NCI-H2227 treated with DMSO at 0.1 percent for 48 hours (cell line): ENCODE measurements at regions not wholly inside any gene's neighbourhood (a gene's known extent, or its start where the extent isn't known, plus 50 kb on each side); places are given as distances from the start of the nearest gene placed in this dataset.

Experiments used
- DNase-seq: peaks from one replicate; lab custom pipeline; 2025; lab: John Stamatoyannopoulos, UW

GRCh38 chr12:60240891-60241290 is 645.1 kb downstream of the SLC16A7 start:
- no peak for DNase-seq

GRCh38 chr12:60251091-60251490 is 655.3 kb downstream of the SLC16A7 start:
- no peak for DNase-seq

DNA sequence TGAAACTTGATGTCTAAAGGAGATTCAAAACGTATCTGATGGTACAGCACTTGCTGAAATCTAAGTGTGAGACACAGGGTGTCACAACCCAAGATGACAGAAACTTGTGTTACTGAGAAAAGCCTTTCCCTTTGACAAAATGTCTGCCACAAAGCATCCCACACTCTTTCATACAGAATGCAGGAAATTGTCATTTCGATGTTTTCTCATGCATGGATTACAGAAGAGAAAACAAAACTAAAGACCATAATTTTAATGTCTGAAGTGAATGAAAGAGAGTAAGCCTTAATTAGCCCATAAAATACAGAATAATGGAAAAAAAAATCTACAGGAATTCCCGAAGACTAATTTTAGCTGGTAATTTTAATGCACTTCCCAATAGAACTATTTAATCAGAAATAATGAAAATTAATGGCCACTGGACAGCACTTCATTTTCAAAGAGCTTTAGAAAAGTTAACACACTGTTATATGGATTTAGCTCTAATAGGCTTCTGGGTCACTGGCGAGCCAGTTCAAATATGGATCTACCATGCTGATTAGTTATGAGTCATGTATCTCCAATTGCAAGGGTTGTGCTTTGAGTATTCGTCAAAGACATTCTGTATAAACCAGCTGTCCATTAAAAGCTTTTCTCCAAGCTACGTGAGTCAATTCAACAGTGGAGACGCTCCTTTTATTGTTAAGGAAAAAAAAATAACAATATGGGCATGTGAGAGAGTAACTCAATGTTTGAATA is 656.7 kb downstream of the SLC16A7 start:
- DNase-seq = no peak

DNA sequence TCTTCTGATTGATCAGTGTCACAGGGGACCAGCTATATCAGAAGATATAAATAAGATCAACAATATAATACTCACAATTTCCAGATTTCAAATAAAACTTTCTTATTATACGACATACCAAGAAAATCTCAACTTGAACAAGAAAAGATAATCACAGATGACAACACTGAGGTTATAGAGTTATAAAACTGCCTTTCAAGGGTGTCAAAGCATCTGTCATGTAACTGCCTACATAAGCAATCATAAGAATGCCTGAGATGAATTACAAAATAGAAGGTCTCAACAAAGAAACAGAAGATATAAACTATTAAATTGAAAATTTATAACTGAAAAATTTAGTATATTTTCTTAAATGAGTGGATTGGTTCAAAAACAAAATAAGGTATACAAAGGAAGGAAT is 659.2 kb downstream of the SLC16A7 start:
- no peak for DNase-seq

DNA sequence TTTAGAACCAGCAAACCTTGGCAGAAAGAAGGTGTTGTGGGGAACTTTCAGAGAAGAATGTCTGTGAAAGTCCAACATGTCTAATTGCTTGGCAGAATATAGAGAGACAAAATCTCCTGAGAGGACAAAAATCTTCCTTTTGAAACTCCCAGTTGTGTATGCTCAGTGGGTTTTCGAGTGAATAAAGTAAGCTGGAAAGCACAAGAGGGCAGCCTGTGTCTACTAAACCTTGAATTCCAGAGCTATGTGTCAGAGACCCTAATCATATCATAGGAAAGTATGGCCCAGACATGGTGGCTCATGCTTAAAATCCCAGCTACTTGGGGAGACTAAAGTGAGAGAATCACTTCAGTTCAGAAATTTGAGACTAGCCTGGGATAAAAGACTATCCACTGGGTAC is 661.2 kb downstream of the SLC16A7 start:
- no peak for DNase-seq

DNA sequence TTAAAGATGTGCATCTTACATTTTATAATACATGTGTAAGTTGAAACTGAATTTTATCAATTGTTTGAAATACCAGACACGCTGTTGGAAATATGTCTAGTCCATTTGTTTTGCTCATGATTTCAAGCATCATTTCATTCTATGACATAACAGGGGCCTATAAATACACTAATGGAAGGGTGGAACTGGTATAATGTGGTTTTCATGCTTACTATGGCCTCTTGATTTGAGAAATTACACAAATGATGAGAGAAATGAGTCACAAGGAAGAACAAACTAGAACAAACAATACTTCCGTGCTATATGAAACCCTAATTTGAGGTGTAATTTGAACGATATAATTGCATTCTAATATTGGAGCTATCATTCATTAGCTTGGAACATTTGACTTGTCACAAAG is 663.4 kb downstream of the SLC16A7 start:
- DNase-seq = no peak

GRCh38 chr12:60262378-60262777 is 666.5 kb downstream of the SLC16A7 start:
- no peak for DNase-seq

DNA sequence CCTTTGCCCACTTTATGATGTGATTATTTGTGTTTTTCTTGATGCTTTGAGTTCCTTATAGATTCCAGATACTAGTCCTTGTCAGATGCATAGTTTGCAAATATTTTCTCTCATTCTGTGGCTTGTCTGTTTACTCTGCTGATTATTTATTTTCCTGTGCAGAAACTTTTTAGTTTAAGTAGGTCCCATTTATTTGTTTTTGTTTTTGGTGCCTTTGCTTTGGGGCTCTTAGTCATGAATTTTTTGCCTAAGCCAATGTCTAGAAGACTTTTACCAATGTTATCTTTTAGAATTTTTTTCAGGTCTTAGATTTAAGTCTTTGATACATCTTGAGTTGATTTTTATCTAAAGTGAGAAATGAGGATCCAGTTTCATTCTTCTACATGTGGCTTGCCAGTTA is 667.3 kb downstream of the SLC16A7 start:
- DNase-seq = no peak

DNA sequence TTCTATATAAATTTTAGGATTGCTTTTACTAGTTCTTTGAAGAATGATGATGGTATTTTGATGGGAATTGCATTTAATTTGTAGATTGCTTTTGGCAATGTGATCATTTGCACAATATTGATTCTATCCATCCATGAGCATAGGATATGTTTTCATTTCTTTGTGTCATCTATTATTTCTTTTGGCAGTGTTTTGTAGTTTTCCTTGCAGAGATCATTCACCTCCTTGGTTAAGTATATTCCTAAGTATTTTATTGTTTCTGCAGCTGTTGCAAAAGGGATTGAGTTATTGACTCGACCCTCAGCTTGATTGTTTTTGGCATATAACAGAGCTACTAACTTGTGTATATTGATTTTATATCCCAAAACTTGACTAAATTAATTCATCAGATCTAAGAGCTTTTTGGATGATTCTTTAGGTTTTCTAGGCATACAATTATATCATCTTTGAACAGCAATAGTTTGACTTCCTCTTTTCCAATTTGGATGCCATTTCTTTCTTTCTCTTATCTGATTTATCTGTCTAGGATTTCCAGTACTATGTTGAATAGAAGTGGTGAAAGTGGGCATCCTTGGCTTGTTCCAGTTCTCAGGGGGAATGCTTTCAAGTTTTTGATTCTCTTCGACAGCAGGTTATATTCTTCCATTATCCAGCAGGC is 668.1 kb downstream of the SLC16A7 start:
- DNase-seq = no peak

- no peak for DNase-seq
These were observed 669.9 kb downstream of the SLC16A7 start for GRCh38 chr12:60265741-60266140.

DNA sequence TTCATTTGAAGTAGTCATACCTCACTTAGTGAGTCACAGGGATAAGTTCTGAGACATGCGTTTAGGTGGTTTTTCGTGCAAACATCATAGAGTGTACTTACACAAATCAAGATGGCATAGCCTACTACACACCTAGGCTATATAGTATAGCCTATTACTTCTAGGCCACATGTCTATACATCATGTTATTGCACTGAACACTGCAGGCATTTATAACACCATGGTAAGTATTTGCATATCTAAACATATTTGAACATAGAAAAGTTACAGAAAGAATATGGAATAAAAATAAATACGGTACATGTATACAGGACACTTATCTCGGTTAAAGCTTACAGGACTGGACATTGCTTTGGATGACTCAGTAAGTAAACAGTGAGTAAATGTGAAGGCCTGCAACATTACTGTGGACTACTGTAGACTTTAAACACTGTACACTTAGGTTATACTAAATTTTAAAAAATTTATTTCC is 670.6 kb downstream of the SLC16A7 start:
- DNase-seq = no peak

DNA sequence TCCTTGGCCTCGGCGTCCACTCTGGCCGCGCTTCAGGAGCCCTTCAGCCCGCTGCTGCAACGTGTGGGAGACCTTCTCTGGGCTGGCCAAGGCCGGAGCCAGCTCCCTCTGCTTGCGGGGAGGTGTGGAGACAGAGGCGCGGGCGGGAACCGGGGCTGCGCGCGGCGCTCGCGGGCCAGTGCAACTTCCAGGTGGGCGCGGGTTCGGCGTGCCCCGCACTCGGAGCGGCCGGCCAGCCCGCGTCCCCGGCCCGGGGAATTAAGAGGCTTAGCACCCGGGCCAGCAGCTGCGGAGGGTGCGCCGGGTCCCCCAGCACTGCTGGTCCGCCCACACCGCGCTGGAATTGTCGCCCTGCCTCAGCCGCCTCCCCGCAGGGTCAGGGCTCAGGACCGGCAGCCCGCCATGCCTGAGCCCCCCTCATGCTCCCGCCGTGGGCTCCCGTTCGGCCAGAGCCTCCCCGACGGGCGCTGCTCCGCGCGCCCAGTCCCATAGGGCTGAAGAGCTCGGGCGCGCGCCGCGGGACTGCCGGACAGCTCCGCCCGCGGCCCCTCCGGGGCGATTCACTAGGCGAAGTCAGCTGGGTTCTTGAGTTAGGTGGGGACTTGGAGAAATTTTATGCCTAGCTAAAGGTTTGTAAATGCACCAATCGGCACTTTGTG is 673.9 kb downstream of the SLC16A7 start:
- DNase-seq = no peak

DNA sequence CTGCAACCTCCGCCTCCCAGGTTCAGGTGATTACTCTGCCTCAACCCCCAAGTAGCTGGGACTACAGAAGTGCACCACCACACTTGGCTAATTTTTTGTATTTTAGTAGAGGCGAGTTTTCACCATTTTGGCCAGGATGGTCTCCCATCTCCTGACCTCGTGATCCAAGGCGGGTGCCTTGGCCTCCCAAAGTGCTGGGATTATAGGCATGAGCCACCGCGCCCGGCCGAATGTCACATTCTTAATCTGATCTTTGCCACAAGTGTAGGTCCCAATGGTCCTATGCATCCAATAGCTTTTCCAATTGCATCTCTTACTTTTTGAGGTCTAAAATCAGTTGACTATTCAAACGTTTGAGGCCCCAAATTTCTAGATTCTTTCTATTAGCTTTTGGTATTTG is 676.0 kb downstream of the SLC16A7 start:
- DNase-seq = no peak

GRCh38 chr12:60278209-60278608 is 682.4 kb downstream of the SLC16A7 start:
- no peak for DNase-seq

GRCh38 chr12:60279221-60279620 is 683.4 kb downstream of the SLC16A7 start:
- DNase-seq = no peak

- DNase-seq = no peak
These were observed 685.7 kb downstream of the SLC16A7 start for GRCh38 chr12:60281522-60281921.

GRCh38 chr12:60290532-60290931 is 694.7 kb downstream of the SLC16A7 start:
- no peak for DNase-seq

DNA sequence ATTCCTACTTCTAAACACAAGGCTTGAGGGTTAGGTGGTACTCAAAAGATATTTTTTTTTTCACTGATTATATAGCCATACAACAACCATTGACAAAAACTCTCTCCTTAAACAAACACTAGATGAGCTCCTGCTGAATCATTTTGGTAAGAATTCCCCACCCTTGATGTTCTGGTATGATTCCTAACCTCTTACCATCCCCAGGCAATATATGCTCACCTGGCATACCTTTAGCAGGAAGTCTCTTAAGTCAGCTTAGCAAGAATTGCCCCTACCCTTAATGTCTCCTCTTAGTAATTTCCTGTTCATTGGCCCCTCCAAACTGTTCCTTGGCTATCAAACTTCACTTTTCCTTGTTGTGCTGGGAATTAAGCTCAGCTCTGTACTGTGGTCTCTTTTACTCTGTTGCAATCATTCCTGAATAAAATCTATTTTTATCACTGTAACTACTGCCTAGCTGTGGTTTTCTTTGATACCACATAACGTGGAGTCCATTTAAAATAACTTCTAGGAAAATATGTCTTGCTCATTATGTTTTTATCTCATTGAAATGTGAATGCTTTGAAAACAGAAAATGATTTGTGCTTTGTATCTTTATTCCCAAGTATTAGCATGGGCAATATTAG is 712.6 kb downstream of the SLC16A7 start:
- no peak for DNase-seq

DNA sequence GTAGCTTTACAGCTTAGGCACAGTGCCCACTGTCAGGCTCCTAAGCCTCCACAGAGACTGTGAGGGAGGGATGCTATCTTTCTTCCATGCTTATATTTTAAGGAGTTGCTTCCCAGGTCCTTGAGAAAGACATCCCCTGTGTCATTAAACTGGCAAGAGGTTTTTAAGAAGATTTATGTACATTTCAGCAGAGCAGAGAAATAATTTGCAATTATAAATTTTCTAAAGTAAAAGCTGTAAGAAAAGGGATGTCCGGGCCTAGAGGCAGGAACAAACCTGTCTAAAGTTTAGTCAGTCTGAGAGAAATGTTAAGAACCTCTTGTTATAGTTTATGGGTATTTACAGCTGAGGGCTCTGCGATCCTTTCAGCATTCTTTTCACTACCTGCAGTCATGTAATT is 716.1 kb downstream of the SLC16A7 start:
- DNase-seq = no peak

DNA sequence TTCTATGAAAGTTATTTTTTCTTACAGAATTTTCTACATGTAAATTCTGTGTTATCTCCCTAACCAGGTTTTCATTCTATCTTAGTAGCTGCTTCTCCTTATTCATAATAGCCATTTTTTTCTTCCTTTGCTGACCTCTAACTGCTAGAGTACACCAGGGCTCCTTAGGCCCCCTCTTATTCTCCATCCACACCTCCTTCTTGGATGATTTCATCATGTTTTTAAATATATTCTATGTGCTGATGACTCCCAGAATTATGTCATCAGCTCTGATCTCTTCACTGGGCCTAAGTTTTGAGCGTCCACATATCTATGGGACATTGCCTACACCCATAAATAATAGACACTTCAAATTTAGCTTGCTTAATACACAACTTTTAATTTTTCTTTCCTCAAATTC is 721.5 kb downstream of the SLC16A7 start:
- DNase-seq = no peak

DNA sequence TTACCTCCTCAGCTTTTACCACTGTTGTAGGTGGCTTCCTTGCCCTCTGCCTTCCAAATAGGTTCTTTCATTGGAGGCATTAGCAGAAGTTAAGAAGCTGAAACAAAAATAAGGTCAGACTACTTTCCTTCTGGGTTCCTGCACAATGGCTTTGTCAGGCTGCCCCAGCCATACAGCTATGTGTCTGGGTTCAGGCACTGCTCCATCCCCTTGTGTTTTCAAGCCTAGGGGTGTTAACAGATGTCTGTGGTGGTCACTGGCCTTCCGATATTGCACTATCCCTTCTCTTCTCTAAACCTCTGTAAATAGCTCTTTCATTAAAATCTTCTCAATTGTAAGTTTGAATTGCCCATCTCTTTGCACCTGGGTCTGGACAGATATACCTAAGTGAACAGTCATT is 728.9 kb downstream of the SLC16A7 start:
- no peak for DNase-seq

GRCh38 chr12:60333461-60333860 is 737.6 kb downstream of the SLC16A7 start:
- DNase-seq = no peak

DNA sequence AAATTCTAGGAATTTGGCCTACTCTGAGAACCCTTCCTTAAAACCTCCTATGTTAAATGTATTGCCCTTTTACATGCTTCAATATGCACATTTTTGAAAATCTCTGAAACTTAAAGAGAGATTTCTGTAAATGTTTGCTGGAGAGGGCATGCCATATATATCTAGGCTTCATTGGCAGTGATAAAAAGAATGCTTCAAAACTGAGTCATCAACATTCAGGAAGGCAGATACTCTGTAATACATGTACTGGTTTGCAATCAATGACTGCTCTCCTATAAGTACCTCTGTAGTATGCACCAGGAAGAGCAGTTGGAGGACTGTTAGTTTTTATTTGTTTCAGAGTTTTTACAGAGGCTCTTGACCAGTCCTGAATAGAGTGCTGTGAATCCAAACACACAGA is 739.9 kb downstream of the SLC16A7 start:
- DNase-seq = no peak
